Lower lobe of right lung (tissue), 2 donors: ENCODE measurements at regions not wholly inside any gene's neighbourhood (a gene's known extent, or its start where the extent isn't known, plus 50 kb on each side); places are given as distances from the start of the nearest gene placed in this dataset.
A peak's percentile ranks its signal among the peaks of the same experiment; 100 is the strongest.
"Not testable (repeated sequence)": the region's sequence is repeated elsewhere in the genome, so short reads cannot be mapped to it uniquely, and the experiment has no call there.

Experiments
- ATAC-seq, 2 donors: fragments of 200-7000 bp; cut with Tn5 transposase; one replicate each; pipeline ENCODE4 v1.9.1; 2020 to 2022; ENCODE audit warnings: mild to moderate bottlenecking in 2 of 2, moderate library complexity in 2 of 2
- DNase-seq: peaks from one replicate; pipeline ENCODE4 v3.0.0-alpha.2; 2020
- H3K27ac ChIP-seq: fragments of 200-600 bp; one replicate; pipeline ENCODE4 v1.8.0; 2022
- H3K27me3 ChIP-seq: fragments of 200-600 bp; one replicate; pipeline ENCODE4 v1.8.0; 2022; ENCODE audit warnings: low read depth
- H3K36me3 ChIP-seq: fragments of 200-600 bp; one replicate; pipeline ENCODE4 v1.8.0; 2022; ENCODE audit warnings: mild to moderate bottlenecking
- H3K4me1 ChIP-seq: fragments of 200-600 bp; one replicate; pipeline ENCODE4 v1.8.0; 2022
- H3K4me3 ChIP-seq: fragments of 200-600 bp; one replicate; pipeline ENCODE4 v1.8.0; 2022; ENCODE audit warnings: mild to moderate bottlenecking
- H3K9me3 ChIP-seq: fragments of 200-600 bp; one replicate; pipeline ENCODE4 v1.8.0; 2022
- intact Hi-C: fragments of 100-400 bp; cut with DNase I; formaldehyde crosslinking; loops from one replicate; pipeline ENCODE4 v1.11.0; 2022
- donor health status: DM: no; HTN: yes; CAD: no; lungs with severe emphysema.

DNA sequence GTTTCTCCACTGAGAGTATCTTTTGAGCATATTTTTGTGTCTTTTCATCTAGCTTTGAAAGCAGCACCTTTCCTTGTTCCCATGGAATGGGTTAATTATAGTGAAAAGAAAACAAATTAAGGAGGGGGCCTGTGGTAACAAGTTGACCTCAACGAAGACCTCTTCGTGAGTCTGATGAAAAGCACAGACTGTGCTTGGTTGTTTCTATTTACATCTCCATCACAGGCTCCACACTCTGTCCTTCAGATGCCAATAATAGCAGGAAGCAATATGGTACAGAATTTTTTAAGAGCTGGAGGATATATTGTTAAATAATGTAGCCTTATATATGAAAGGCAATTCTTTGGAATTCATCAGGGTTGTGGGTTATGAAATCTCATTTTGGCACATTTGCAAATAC, 366.7 kb upstream of the OR4C13 start:
- DNase-seq, ATAC-seq, H3K36me3 ChIP-seq, H3K4me3 ChIP-seq, H3K27ac ChIP-seq, H3K9me3 ChIP-seq, intact Hi-C loops, H3K27me3 ChIP-seq, H3K4me1 ChIP-seq: not testable (repeated sequence)

DNA sequence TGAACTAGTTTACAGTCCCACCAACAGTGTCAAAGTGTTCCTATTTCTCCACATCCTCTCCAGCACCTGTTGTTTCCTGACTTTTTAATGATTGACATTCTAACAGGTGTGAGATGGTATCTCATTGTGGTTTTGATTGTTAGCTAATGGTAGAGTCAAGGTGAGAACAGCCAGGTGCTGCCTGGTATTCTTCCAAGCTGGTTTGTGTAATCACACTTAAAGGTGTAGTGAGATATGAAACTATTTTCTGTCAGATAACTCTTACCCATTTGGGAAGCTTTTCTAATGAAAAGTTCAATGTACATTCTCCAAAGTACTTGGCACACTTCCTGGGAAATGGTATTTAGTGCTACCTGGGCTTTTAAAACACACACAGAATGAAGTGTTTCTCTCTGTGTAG, 343.3 kb upstream of the OR4C13 start:
- H3K4me1 ChIP-seq, H3K36me3 ChIP-seq, ATAC-seq, H3K27ac ChIP-seq, H3K27me3 ChIP-seq, H3K9me3 ChIP-seq, DNase-seq, intact Hi-C loops, H3K4me3 ChIP-seq: not testable (repeated sequence)

DNA sequence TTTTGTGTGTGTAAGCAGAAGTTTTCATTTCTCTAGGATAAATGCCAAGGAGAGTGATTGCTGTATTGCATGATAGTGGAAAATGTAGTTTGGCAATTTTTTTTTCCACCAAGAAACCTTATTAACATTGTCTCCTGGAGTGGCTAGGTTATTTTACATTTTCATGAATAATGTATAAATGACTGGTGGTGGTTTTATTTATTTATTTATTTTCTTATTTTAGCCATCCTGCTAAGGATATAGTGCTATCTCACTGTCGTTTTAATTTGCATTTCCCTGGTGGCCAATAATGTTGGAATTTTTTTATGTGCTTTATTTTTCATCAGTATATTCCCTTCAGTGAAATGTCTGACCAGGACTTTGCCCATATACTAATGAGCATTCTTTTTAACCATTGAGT, 328.3 kb upstream of the OR4C13 start:
- H3K27ac ChIP-seq, DNase-seq, H3K27me3 ChIP-seq, H3K4me3 ChIP-seq, H3K4me1 ChIP-seq, H3K36me3 ChIP-seq, ATAC-seq, intact Hi-C loops, H3K9me3 ChIP-seq: not testable (repeated sequence)

DNA sequence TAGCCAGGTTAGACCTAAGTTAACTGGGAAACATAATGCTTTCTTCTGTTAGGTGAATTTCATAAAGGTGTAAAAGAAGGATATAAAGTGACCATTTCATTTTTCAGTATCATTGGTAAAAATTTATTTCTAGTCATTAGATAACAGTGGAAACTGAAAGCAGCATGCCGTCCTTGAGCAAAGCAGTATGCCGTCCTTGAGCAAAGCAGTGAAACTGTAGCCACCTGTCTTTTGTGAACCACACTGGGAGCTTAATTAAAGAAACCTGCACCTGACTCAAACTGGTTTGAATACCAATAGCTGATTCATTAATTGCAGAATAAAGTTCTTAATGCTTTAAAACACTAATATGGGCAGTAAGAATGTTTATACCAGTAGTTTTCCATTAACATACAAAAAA, 281.5 kb upstream of the OR4C13 start:
- H3K27ac ChIP-seq, ATAC-seq, H3K4me1 ChIP-seq, H3K27me3 ChIP-seq, intact Hi-C loops, H3K9me3 ChIP-seq, DNase-seq, H3K36me3 ChIP-seq, H3K4me3 ChIP-seq: not testable (repeated sequence)

DNA sequence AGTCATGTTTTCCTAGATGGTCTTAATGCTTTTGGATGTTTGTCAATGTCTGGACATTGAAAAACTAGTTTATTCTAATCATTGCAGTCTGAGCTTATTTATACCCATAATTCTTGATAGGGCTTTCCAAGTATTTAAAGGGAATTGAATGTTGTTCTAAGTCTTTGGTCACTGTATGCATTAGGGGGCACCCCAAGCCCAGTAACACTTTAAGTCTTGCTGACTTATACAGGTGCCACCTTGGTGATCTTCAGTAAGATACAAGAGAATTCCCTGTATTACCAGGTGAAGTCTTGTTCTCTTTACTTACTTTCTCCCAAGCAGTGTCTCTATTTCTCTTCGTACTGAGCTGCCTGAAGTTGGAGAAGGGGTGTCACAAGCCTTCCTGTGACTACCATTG, 250.1 kb upstream of the OR4C13 start:
- intact Hi-C loops, H3K4me1 ChIP-seq, DNase-seq, ATAC-seq, H3K9me3 ChIP-seq, H3K27me3 ChIP-seq, H3K27ac ChIP-seq, H3K4me3 ChIP-seq, H3K36me3 ChIP-seq: not testable (repeated sequence)

DNA sequence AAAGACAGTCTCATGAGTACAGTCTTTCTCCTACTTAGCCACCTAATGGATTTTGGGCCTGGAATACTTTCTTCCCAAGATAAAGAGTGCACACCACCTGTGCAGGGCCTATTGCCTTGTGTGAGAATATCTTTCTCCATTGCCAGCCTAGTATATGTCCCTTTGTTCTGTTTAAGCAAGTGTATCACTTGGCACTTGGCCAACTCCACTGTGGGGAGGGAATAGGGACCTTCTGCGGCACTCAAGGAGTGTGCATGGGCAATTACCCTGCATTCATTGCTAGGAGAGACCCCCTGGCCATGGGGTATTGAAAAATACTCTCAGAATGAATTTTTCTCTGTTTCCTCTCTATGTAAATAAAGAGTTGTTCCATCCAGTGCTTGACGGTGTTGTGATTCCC, 201.7 kb upstream of the OR4C13 start:
- ATAC-seq, H3K27ac ChIP-seq, H3K9me3 ChIP-seq, H3K4me3 ChIP-seq, H3K4me1 ChIP-seq, H3K27me3 ChIP-seq, H3K36me3 ChIP-seq, DNase-seq, intact Hi-C loops: not testable (repeated sequence)

DNA sequence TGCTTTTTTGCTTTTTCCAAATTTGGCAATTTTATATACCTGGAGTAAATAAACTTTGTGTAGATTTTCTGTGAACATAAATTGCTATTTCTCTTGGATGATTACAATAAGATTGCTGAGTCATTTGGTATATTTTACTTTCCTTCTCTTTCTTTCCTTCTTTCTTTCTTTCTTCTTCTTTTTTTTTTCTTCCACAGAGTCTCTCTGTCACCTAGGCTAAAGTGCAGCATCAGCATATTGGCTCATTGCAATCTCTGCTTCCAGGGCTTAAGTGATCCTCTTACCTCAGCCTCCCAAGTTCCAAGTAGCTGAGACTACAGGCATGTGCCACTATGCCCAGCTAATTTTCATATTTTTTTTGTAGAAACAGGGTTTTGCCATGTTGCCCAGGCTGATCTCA, 201.2 kb upstream of the OR4C13 start:
- H3K4me1 ChIP-seq, H3K36me3 ChIP-seq, H3K4me3 ChIP-seq, intact Hi-C loops, DNase-seq, H3K27me3 ChIP-seq, H3K9me3 ChIP-seq, H3K27ac ChIP-seq, ATAC-seq: not testable (repeated sequence)

DNA sequence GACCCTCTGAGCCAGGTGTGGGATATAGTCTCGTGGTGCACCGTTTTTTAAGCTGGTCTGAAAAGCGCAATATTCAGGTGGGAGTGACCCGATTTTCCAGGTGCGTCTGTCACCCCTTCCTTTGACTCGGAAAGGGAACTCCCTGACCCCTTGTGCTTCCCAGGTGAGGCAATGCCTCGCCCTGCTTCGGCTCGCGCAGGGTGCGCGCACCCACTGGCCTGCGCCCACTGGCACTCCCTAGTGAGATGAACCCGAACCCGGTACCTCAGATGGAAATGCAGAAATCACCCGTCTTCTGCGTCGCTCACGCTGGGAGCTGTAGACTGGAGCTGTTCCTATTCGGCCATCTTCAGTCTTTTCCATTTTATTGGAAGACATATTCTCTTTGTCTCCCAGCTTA, 171.4 kb upstream of the OR4C13 start:
- DNase-seq, H3K4me3 ChIP-seq, H3K27me3 ChIP-seq, H3K36me3 ChIP-seq, ATAC-seq, H3K27ac ChIP-seq, H3K4me1 ChIP-seq, intact Hi-C loops, H3K9me3 ChIP-seq: not testable (repeated sequence)

DNA sequence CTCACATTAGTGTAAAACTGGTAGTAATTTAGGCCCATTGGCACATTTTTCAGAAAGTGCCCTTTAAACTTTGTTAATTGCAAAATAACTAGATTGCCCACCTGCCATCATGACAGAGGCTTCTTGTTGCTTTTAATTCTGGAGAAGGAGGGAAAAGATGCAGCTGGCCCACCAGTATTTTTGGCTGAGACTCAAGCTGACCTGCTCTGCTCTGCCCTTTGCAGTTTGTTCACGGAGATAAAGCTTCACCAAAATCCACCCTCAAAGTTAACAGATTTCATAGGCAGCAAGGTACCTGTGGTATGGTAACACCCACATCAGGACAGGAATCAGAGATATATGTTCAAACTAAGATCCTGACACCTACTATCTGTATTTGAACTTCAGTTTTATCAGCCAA, 170.2 kb upstream of the OR4C13 start:
- intact Hi-C loops, DNase-seq, H3K27ac ChIP-seq, H3K4me1 ChIP-seq, H3K27me3 ChIP-seq, H3K36me3 ChIP-seq, ATAC-seq, H3K4me3 ChIP-seq, H3K9me3 ChIP-seq: not testable (repeated sequence)

DNA sequence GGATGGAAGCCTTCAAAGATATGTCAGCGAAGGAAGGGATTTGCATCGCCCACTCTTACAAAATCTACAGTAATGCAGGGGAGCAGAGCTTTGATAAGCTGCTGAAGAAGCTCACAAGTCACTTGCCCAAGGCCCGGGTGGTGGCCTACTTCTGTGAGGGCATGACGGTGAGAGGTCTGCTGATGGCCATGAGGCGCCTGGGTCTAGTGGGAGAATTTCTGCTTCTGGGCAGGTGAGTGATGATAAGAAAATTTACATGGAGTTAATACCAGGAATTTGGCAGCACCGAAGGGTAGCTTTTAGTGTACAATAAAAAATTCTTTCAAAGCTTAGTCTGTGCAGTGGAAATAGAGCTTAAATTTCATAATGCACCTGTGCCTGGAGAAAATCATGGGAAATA, 168.3 kb upstream of the OR4C13 start:
- H3K4me1 ChIP-seq, H3K9me3 ChIP-seq, H3K36me3 ChIP-seq, ATAC-seq, DNase-seq, H3K4me3 ChIP-seq, H3K27me3 ChIP-seq, H3K27ac ChIP-seq, intact Hi-C loops: not testable (repeated sequence)

DNA sequence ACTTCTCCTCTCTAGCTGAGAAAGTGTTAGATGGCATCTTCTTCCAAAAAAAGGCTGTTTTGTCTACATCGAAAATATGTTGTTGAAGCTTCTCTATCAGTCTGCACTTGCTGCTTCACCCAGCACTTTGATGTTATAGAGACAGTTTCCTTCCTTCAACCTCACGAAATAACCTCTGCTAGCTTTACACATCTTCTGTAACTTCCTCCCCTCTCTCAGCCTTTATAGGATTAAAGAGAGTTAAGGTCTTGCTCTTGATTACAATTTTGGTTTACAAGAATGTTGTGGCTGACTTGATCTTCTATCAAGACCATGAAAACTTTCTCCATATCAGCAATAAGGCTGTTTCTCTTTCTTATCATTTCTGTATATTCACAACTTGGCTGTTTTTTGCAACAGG, 162.4 kb upstream of the OR4C13 start:
- H3K36me3 ChIP-seq, H3K27ac ChIP-seq, DNase-seq, H3K9me3 ChIP-seq, H3K27me3 ChIP-seq, intact Hi-C loops, H3K4me3 ChIP-seq, H3K4me1 ChIP-seq, ATAC-seq: not testable (repeated sequence)

DNA sequence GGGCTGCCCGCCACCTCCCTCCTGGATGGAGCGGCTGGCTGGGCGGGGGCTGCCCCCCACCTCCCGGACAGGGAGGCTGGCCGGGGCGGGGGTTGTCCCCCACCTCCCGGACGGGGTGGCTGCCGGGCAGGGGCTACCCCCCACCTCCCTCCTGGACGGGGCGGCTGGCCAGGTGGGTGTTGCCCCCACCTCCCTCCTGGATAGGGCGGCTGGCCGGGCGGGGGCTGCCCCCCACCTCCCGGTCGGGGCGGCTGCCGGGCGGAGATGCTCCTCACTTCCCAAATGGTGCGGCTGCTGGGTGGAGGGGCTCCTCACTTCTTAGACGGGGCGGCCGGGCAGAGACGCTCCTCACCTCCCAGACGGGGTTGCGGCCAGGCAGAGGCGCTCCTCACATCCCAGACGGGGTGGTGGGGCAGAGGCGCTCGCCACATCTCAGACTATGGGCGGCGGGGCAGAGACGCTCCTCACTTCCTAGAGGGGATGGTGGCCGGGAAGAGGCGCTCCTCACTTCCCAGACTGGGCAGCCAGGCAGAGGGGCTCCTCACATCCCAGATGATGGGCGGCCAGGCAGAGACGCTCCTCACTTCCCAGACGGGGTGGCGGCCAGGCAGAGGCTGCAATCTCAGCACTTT, 153.9 kb upstream of the OR4C13 start:
- H3K36me3 ChIP-seq, H3K4me3 ChIP-seq, DNase-seq, H3K4me1 ChIP-seq, H3K27me3 ChIP-seq, H3K9me3 ChIP-seq, intact Hi-C loops, H3K27ac ChIP-seq: not testable (repeated sequence)
- ATAC-seq: peak in 1 of 2 donors; percentile 32

DNA sequence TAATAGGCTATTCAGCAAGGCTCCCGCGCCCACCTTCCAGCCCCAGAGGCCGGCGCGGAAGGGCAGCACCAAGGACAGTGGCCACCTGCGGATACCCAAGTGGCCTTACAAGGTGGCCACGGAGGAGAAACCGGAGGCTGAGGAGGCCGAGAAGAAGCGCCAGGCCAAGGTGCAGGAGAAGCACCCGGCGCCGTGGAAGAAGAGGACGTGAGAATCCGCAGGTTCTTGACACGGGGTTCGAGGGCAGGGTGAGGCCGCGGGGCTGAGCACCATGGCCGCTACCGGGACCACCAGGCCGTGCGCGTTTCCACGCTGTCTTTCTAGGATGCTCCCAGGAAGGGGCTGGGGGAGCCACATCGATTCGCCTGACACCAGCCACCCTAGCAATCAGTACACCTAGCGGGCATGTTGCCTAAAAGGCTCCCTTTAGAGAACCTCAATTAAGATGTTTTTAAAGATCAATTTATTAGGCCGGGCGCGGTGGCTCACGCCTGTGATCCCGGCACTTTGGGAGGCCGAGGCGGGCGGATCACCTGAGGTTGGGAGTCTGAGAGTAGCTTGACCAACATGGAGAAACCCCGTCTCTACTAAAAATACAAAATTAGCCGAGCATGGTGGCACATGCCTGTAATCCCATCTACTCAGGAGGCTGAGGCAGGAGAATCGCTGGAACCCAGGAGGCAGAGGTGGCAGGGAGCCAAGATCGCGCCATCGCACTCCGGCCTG, 134.3 kb upstream of the OR4C13 start:
- H3K9me3 ChIP-seq, intact Hi-C loops, H3K27ac ChIP-seq, H3K27me3 ChIP-seq, DNase-seq, ATAC-seq, H3K4me3 ChIP-seq, H3K36me3 ChIP-seq, H3K4me1 ChIP-seq: not testable (repeated sequence)

DNA sequence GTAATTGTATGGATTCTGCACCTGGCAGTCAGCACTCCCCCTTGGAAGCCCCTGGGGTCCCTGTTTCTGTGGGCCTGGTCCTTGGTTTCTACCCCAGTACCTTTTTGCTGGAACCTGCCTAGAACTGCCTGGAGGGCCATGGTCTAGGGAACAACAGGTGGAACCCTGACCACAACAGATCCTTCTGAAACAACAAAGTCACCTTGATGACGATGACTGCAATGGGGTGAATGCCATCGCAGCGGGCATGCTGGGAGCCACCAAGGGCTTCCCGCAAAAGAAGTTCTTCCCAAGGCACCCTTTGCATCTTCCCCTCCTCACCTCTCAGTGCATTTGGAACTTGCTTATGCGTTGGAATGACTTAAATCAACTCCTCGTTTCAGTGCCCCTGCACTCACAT, 129.0 kb upstream of the OR4C13 start:
- H3K27me3 ChIP-seq, ATAC-seq, H3K36me3 ChIP-seq, intact Hi-C loops, H3K27ac ChIP-seq, DNase-seq, H3K4me3 ChIP-seq, H3K9me3 ChIP-seq, H3K4me1 ChIP-seq: not testable (repeated sequence)
